ENCODE measurements at regions not wholly inside any gene's neighbourhood (a gene's known extent, or its start where the extent isn't known, plus 50 kb on each side); places are given as distances from the start of the nearest gene placed in this dataset.

- no peak for DNase-seq (ENCODE audit: low read depth)
- no peak overlapping the region for H3K4me3 ChIP-seq (ENCODE audit: low read depth, low read length)
- TF ChIP-seq CTCF (IDR thresholded peaks at IDR 0.05; ENCODE audit: insufficient read depth, low read depth, low read length): no peak
Observed at GRCh38 chr15:69505956-69506556, 53.4 kb downstream of the RPLP1 start.

DNA sequence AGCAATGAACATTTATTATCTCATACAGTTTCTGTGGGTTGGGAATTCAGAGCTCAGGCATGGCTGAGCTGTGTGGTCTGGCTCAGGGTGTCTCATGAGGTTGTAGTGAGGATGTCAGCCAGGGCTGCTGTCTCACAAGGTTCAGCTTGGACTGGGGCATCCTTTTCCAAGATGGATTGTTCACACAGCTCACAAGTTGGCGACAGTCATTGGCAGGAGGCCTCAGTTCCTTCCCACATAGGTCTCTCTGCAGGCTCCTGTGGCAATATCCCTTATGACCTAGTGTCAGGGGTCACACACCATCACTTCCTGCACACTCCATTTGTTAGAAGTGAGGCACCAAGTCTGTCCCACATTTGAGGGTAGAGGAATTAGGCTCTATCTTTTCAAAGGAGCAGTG, 56.0 kb downstream of the RPLP1 start:
- no peak for DNase-seq (ENCODE audit: low read depth)
- TF ChIP-seq CTCF (IDR thresholded peaks at IDR 0.05; ENCODE audit: insufficient read depth, low read depth, low read length): no peak
- H3K4me3 ChIP-seq (ENCODE audit: low read depth, low read length): no peak overlapping the region

GRCh38 chr15:69509131-69509530, 56.5 kb downstream of the RPLP1 start:
- no peak overlapping the region for H3K4me3 ChIP-seq (ENCODE audit: low read depth, low read length)
- DNase-seq (ENCODE audit: low read depth): no peak
- TF ChIP-seq CTCF (IDR thresholded peaks at IDR 0.05; ENCODE audit: insufficient read depth, low read depth, low read length): no peak

DNA sequence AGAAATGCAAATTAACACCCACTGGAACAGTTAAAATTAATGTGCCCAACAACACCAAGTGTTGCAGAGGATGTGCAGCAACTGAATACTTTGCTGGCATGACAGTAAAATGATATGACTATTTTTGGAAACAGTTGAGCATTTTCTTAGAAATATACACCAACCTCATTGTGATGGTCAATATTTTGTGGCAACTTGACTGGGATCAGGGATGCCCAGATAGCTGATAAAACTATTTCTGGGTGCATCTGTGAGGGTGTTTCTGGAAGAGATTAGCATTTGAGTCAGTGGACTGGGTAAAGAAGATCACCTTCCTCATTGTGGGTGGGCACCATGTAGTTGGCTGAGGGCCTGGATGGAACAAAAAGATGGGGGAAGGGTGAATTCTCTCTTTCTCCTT, 57.9 kb downstream of the RPLP1 start:
- no peak overlapping the region for H3K4me3 ChIP-seq (ENCODE audit: low read depth, low read length)
- TF ChIP-seq CTCF (IDR thresholded peaks at IDR 0.05; ENCODE audit: insufficient read depth, low read depth, low read length): no peak
- DNase-seq (ENCODE audit: low read depth): no peak

DNA sequence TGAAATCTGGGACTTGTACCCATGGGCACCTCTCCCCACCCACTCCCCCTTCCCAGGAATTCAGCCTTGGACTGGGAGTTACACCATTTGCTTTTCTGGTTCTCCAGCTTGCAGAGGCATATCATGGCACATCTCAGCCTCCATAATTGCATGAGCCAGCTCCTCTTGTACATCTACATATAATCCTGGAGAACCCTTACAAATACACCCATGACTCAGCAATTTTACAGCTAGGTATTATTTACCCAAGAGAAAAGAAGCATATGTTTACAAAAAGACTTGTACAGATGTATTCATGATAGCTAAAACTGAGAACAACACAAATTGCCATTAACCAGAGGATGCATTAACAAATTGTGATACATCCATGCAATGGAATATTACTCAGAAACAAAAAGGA, 58.4 kb downstream of the RPLP1 start:
- TF ChIP-seq CTCF (IDR thresholded peaks at IDR 0.05; ENCODE audit: insufficient read depth, low read depth, low read length): no peak
- H3K4me3 ChIP-seq (ENCODE audit: low read depth, low read length): no peak overlapping the region
- peak; percentile 3 for DNase-seq (ENCODE audit: low read depth)

GRCh38 chr15:69511716-69512340, 59.2 kb downstream of the RPLP1 start:
- no peak for DNase-seq (ENCODE audit: low read depth)
- H3K4me3 ChIP-seq (ENCODE audit: low read depth, low read length): no peak overlapping the region
- TF ChIP-seq CTCF (IDR thresholded peaks at IDR 0.05; ENCODE audit: insufficient read depth, low read depth, low read length): no peak

Data from fibroblast of villous mesenchyme (primary cell).